SK-N-MC (cell line): ENCODE measurements at regions not wholly inside any gene's neighbourhood (a gene's known extent, or its start where the extent isn't known, plus 50 kb on each side); places are given as distances from the start of the nearest gene placed in this dataset.

Experiments used
- EZH2 ChIP-seq: fragments of 200-600 bp; sonication (generic); IDR thresholded peaks from one replicate; pipeline ENCODE4 v1.6.1; 2017; ENCODE audit warnings: antibody characterized with exemption
- POLR2AphosphoS5 ChIP-seq: IDR thresholded peaks from 2 replicates; pipeline ENCODE4 v1.6.1; 2012; ENCODE audit warnings: mild to moderate bottlenecking, low read depth, low read length, borderline replicate concordance

GRCh38 chr14:85960756-85961155 is 430.8 kb downstream of the FLRT2 start:
- TF ChIP-seq EZH2: no peak
- TF ChIP-seq POLR2AphosphoS5: no peak
